HL-60 (cell line): ENCODE measurements at regions not wholly inside any gene's neighbourhood (a gene's known extent, or its start where the extent isn't known, plus 50 kb on each side); places are given as distances from the start of the nearest gene placed in this dataset.

ENCODE experiments used
- DNase-seq, 2 experiments: peaks; one replicate each; pipeline ENCODE4 v3.0.0-alpha.2; 2010 to 2020; ENCODE audit warnings: low read depth in 1 of 2, low spot score in 1 of 2
- H3K27ac ChIP-seq: fragments of 250-450 bp; sonication (Bioruptor Pico); replicated peaks from 2 replicates; pipeline ENCODE4 v1.5.1; 2020; ENCODE audit warnings: mild to moderate bottlenecking, moderate library complexity
- H3K27me3 ChIP-seq: fragments of 250-450 bp; sonication (Bioruptor Pico); 2 replicates; pipeline ENCODE4 v1.5.1; 2021; ENCODE audit warnings: mild to moderate bottlenecking, moderate library complexity; ENCODE audit not compliant: insufficient read depth, poor library complexity, severe bottlenecking
- H3K4me3 ChIP-seq: replicated peaks from 2 replicates; pipeline ENCODE4 v1.5.1; 2011; ENCODE audit warnings: mild to moderate bottlenecking, control low read depth, low read length; ENCODE audit not compliant: insufficient read depth
- GABPA ChIP-seq: IDR thresholded peaks from 2 replicates; pipeline ENCODE4 v1.6.1; 2012; ENCODE audit warnings: low read depth
- POLR2AphosphoS5 ChIP-seq: IDR thresholded peaks from 2 replicates; pipeline ENCODE4 v1.6.1; 2012; ENCODE audit warnings: low read depth
- REST ChIP-seq: IDR thresholded peaks from 2 replicates; pipeline ENCODE4 v1.6.1; 2012; ENCODE audit warnings: low read depth; ENCODE audit not compliant: insufficient replicate concordance
- SPI1 ChIP-seq: IDR thresholded peaks from 2 replicates; pipeline ENCODE4 v1.6.1; 2012; ENCODE audit warnings: low read depth, mild to moderate bottlenecking, borderline replicate concordance
- TF ChIP-seq, protein P1 (sequence below): IDR thresholded peaks from one replicate; pipeline ENCODE4 v1.5.1; 2011; ENCODE audit warnings: low read length, control low read depth, inconsistent platforms; ENCODE audit not compliant: insufficient read depth

- Histone ChIP-seq H3K27me3 (no peaks in the 10 kb centered on the region), H3K27ac (no peak overlapping the region), H3K4me3 (no peak overlapping the region)
- TF ChIP-seq, protein P1, sequence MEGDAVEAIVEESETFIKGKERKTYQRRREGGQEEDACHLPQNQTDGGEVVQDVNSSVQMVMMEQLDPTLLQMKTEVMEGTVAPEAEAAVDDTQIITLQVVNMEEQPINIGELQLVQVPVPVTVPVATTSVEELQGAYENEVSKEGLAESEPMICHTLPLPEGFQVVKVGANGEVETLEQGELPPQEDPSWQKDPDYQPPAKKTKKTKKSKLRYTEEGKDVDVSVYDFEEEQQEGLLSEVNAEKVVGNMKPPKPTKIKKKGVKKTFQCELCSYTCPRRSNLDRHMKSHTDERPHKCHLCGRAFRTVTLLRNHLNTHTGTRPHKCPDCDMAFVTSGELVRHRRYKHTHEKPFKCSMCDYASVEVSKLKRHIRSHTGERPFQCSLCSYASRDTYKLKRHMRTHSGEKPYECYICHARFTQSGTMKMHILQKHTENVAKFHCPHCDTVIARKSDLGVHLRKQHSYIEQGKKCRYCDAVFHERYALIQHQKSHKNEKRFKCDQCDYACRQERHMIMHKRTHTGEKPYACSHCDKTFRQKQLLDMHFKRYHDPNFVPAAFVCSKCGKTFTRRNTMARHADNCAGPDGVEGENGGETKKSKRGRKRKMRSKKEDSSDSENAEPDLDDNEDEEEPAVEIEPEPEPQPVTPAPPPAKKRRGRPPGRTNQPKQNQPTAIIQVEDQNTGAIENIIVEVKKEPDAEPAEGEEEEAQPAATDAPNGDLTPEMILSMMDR = no peak
- TF ChIP-seq REST (no peak), SPI1 (no peak), POLR2AphosphoS5 (no peak), GABPA (no peak)
- DNase-seq = no peak
Measured at GRCh38 chr4:111045992-111046391, 423.1 kb upstream of the PITX2 start.

DNA sequence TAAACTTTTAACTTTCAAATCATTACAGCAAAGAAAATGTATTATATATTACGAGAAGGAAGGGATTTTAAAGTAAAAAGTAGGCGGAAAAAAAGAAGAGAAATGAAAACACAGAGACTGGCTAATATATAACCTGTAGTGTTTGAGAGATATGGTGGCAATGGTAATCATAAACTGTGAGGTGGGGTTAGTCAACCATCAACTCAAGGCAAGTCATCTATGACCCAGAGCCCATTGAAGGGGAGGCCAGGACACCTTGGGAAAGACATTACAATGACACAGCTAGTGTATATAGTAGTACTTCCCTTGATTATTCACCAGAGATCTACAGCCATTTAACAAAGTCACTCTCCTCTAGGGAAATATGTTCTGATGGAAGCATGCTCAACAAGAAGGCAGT is 423.9 kb upstream of the PITX2 start:
- no peak for DNase-seq
- TF ChIP-seq, protein P1 = no peak
- TF ChIP-seq REST = no peak
- TF ChIP-seq SPI1 = no peak
- no peak for TF ChIP-seq GABPA
- no peak for TF ChIP-seq POLR2AphosphoS5
- no peak overlapping the region for H3K27ac ChIP-seq
- no peaks in the 10 kb centered on the region for H3K27me3 ChIP-seq
- no peak overlapping the region for H3K4me3 ChIP-seq

GRCh38 chr4:111048316-111048715 is 425.4 kb upstream of the PITX2 start:
- no peak overlapping the region for H3K4me3 ChIP-seq
- TF ChIP-seq REST = no peak
- TF ChIP-seq SPI1 = no peak
- no peak overlapping the region for H3K27ac ChIP-seq
- no peaks in the 10 kb centered on the region for H3K27me3 ChIP-seq
- DNase-seq = no peak
